ENCODE measurements at regions not wholly inside any gene's neighbourhood (a gene's known extent, or its start where the extent isn't known, plus 50 kb on each side); places are given as distances from the start of the nearest gene placed in this dataset.

GRCh38 chr20:55160996-55161395 is 685.6 kb downstream of the DOK5 start:
- TF ChIP-seq CTCF (conservative IDR thresholded peaks at IDR 0.05 in 1 of 2, IDR thresholded peaks at IDR 0.05 in 1 of 2; ENCODE audit: low read depth in 1 of 2, low read length in 2 of 2) (no peak), EZH2 (IDR thresholded peaks at IDR 0.05; ENCODE audit: low read length, missing control alignments) (no peak)

All from fibroblast of lung (primary cell).